HAP-1 (cell line): ENCODE measurements at regions not wholly inside any gene's neighbourhood (a gene's known extent, or its start where the extent isn't known, plus 50 kb on each side); places are given as distances from the start of the nearest gene placed in this dataset.
"Not testable (repeated sequence)": the region's sequence is repeated elsewhere in the genome, so short reads cannot be mapped to it uniquely, and the experiment has no call there.

Source experiments
- DNase-seq, 2 experiments: peaks; one replicate each; pipeline ENCODE4 v3.0.0-alpha.2; 2016 to 2020; ENCODE audit warnings: low spot score in 2 of 2
- H3K27me3 ChIP-seq: fragments of 250-450 bp; sonication (Bioruptor Pico); 2 replicates; pipeline ENCODE4 v1.5.1; 2020; ENCODE audit warnings: low read depth, mild to moderate bottlenecking, moderate library complexity
- H3K36me3 ChIP-seq: fragments of 250-450 bp; sonication (Bioruptor Pico); replicated peaks from 2 replicates; pipeline ENCODE4 v1.5.1; 2020; ENCODE audit warnings: mild to moderate bottlenecking
- H3K4me1 ChIP-seq: fragments of 250-450 bp; sonication (Bioruptor Pico); 2 replicates; pipeline ENCODE4 v1.5.1; 2020; ENCODE audit warnings: mild to moderate bottlenecking
- H3K4me3 ChIP-seq: fragments of 250-450 bp; sonication (Bioruptor Pico); 2 replicates; pipeline ENCODE4 v1.5.1; 2020; ENCODE audit warnings: mild to moderate bottlenecking, moderate library complexity
- H3K9me3 ChIP-seq: fragments of 250-450 bp; sonication (Bioruptor Pico); 2 replicates; pipeline ENCODE4 v1.5.1; 2020; ENCODE audit warnings: mild to moderate bottlenecking, moderate library complexity
- in situ Hi-C: fragments of 300-500 bp; cut with MboI; formaldehyde crosslinking; loops from 3 replicates; pipeline ENCODE4 v1.14.3; 2020; ENCODE audit warnings: low sequenced_read_pairs, inconsistent platforms, mixed read lengths

DNA sequence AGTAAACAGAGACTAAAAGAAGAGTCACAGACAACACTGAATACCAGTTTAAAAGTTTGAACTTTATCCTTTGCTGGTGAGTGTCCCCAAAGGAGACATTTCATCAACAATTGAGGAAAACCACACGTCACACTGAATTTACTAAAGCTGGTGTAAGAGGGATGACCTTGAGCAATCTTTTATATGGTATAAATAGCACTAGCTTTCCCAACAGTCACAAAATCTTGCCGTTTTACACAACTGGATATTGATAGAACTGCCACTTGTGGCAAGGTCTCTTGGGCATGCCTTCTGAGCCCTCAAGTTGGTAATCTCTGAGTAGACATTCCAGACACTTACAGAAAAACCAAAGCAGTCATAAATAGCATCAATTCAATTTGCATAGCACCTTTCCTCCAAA lies 311.5 kb upstream of the TARS1 start:
- no peaks in the 10 kb centered on the region for H3K4me1 ChIP-seq
- DNase-seq, result no peak
- in situ Hi-C loops, result no loop called here

DNA sequence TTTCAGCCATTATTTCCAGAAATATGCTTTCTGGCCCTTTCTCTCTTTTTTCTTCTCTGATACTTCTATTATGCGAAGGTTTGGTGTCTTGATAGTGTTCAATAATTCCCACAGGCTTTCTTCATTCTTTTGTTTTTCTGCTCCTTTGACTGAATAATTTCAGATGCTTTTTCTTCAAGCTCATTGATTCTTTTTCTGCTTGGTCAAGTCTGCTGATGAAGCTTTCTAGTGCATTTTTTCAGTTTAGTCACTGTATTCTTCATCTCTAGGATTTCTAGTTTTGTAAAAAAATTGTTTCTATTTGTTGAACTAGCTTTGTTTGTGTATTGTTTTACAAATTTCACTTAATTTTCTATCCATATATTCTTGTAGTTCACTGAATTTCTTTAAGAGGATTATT lies 304.0 kb upstream of the TARS1 start:
- H3K4me1 ChIP-seq, result no peaks in the 10 kb centered on the region
- no peak overlapping the region for H3K4me3 ChIP-seq
- no peak for DNase-seq
- in situ Hi-C loops, result no loop called here
- H3K36me3 ChIP-seq, result no peaks in the 10 kb centered on the region
- no peaks in the 10 kb centered on the region for H3K27me3 ChIP-seq
- no peaks in the 10 kb centered on the region for H3K9me3 ChIP-seq

More for the DNA sequence above, 311.5 kb upstream of the TARS1 start:
- Histone ChIP-seq H3K36me3 (no peaks in the 10 kb centered on the region), H3K4me3 (no peak overlapping the region), H3K9me3 (no peaks in the 10 kb centered on the region), H3K27me3 (no peaks in the 10 kb centered on the region)

DNA sequence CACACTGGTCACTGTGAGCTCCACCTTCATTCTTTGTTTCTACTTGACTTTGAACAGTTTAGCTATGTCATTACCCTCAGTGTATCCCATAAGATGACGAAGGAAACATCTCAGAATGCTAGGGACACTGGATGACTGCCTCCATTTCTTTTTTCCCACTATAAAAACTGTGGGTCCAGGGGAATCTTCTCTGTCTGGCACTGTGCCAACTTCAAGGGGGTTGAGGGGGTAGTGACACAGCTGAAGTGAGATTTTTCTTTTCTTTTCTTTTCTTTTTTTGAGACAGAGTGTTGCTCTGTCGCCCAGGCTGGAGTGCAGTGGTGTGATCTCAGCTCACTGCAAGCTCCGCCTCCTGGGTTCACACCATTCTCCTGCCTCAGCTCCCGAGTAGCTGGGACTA lies 302.6 kb upstream of the TARS1 start:
- H3K4me1 ChIP-seq, H3K9me3 ChIP-seq, DNase-seq, H3K36me3 ChIP-seq, H3K4me3 ChIP-seq, in situ Hi-C loops, H3K27me3 ChIP-seq: not testable (repeated sequence)

DNA sequence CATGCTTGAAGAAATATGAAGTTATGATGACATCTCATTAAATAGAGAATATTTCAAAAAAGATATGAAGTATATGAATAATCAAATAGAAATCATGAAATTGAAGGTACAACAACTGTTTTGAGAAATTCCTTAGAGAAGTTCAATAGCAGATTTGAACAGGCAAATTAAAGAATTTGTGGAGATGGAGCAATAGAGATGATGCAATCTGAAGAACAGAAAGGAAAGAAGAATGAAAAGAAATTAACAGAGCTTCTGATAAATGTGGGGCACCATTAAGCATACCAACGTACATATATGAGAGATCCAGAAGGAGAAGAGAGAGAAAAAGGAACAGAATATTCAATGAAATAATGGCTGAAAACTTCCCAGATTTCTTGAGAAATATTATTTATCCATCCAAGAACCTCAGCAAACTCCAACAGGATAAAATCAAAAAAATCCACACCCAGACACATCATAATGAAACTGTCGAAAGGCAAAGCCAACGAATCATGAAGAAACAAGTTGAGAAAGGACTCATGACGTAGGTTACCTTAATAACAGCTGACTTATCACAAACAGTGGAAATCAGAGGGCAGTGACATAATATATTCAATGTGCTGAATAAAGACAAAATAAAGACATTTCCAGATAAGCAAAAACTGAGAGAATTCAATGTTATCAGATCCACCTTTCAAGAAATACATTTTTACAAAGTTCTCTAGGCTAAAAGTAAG lies 297.2 kb upstream of the TARS1 start:
- DNase-seq, result no peak
- Histone ChIP-seq H3K4me3 (no peak overlapping the region), H3K9me3 (no peaks in the 10 kb centered on the region), H3K27me3 (no peaks in the 10 kb centered on the region), H3K4me1 (no peaks in the 10 kb centered on the region), H3K36me3 (no peaks in the 10 kb centered on the region)
- in situ Hi-C loops, result no loop called here

DNA sequence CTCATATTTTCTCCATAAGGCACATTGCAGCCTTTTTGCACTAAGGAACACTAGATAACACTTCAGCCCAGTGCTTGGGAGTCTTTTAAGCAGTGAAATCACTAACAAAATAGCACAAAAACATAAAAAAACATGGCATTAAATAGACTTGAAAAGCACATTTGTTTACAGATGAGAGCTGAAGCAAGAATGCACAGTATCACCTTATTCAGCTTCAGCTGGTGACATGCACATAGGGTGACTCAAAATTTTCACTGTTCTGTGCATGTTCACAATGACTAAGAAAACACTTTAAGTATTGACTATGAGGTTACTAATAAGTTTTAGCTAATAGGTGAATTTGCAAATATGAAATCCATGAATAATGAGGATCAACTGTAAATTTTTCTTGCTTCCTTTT lies 293.9 kb upstream of the TARS1 start:
- H3K4me1 ChIP-seq, result no peaks in the 10 kb centered on the region
- H3K4me3 ChIP-seq, result no peak overlapping the region
- H3K27me3 ChIP-seq, result 0 out of 2 replicates have a peak, but pooled peaks cover 2% of the 10 kb centered on the region
- H3K36me3 ChIP-seq, result no peaks in the 10 kb centered on the region
- no peaks in the 10 kb centered on the region for H3K9me3 ChIP-seq
- in situ Hi-C loops, result no loop called here
- DNase-seq, result no peak

DNA sequence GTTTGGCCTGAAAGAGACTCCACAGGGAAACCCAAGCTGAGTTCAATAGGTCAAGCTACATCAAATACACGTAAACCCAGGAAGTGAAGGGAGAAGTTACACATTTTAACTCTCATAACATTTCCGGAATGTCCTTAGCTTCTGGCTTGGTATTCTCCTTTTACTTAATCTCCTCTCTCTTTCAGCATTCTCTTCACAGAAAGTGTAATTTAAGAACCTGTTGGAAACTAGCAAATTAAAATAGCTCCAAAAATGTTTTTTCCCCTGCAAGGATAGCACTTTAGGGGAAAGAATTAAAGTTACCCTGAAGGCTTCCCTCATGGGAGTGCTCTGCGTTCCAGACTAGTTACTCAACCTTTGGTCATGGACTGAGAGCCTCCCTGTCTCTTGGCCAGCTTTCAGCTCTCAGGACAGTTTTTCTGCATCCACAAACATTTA lies 292.7 kb upstream of the TARS1 start:
- Histone ChIP-seq H3K4me3 (no peak overlapping the region), H3K36me3 (no peaks in the 10 kb centered on the region), H3K4me1 (no peaks in the 10 kb centered on the region), H3K27me3 (0 out of 2 replicates have a peak, but pooled peaks cover 2% of the 10 kb centered on the region), H3K9me3 (no peaks in the 10 kb centered on the region)
- no peak for DNase-seq
- in situ Hi-C loops, result no loop called here

DNA sequence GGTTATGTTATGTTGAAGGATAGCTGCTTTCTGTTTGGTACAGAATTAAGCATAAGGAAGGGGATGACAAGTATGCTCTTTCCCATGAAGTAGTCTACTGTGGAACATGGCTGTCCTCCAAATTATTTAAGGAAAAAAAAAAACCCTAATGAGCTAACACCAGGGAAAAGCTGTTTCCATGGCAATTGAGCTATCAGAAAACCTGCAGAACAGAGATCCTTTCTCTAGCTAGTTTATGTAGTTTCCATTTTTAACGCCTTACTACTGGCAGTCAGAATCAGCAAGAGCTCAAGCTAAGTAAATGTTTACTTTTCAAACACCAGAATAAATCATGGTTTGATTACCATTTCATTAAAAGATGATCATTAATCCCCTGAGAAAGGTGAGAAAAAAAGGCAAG lies 287.4 kb upstream of the TARS1 start:
- H3K4me1 ChIP-seq, result no peaks in the 10 kb centered on the region

DNA sequence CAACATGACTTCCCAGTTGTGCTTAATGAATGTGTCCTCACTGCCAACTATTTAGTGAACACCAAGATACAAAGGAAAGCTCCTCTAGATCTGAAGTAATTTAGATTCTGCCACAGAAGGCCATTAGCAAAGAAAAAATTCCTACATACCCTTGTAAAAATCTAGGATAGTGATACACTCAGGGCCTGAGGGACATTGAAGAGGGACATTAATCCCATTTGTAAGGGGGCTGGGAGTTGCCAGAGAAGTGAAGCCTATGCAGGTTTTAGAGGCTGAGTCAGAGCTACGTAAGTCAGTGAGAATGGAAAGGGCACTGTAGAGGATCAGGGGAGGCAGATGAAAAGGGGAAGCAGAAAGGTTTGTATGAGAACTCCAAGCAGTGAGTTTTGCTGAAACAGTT lies 286.9 kb upstream of the TARS1 start:
- no peaks in the 10 kb centered on the region for H3K9me3 ChIP-seq
- in situ Hi-C loops, result no loop called here
- 0 out of 2 replicates have a peak, but pooled peaks cover 2% of the 10 kb centered on the region for H3K27me3 ChIP-seq
- H3K4me3 ChIP-seq, result no peak overlapping the region
- DNase-seq, result no peak
- H3K4me1 ChIP-seq, result no peaks in the 10 kb centered on the region
- H3K36me3 ChIP-seq, result no peaks in the 10 kb centered on the region

More for the DNA sequence above, 287.4 kb upstream of the TARS1 start:
- no peaks in the 10 kb centered on the region for H3K36me3 ChIP-seq
- H3K9me3 ChIP-seq, result no peaks in the 10 kb centered on the region
- no peak for DNase-seq
- H3K27me3 ChIP-seq, result 0 out of 2 replicates have a peak, but pooled peaks cover 2% of the 10 kb centered on the region
- in situ Hi-C loops, result no loop called here
- H3K4me3 ChIP-seq, result no peak overlapping the region

DNA sequence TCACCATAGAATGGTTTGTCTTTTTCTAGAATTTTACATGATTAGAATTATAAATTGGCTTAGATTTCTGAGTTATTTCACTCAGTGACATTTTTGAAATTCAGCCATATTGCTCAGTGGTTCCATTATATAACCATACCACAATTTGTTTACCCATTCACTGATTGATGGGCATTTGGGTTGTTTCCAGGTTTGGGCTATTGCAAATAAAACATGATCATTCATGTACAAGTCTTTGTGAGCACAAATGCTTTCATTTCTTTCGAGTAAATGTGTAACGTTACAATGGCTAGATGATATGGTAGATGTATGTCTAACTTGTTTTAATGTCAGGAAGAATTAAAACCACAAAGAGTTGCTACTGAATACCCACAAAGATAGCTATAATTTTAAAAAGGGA lies 279.9 kb upstream of the TARS1 start:
- in situ Hi-C loops, result no loop called here
- DNase-seq, result no peak
- Histone ChIP-seq H3K36me3 (no peaks in the 10 kb centered on the region), H3K4me1 (no peaks in the 10 kb centered on the region), H3K27me3 (no peaks in the 10 kb centered on the region), H3K9me3 (no peaks in the 10 kb centered on the region), H3K4me3 (no peak overlapping the region)

DNA sequence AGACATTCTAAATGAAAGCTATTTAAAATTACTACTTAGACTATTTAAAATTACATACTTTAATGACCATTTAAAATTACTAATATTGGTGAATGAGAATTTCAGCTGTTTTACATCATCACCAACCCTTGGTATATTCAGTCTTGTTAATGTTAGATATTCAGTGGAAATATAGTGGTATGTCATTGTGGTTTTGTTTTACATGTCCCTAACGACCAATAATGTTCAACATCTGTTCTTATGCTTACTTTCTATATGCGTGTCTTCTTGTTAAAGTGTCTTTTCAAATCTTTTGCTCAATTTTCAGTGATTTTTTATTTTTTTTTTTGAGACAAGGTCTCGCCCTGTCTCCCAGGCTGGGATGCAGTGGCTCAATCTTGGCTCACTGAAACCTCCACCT lies 279.3 kb upstream of the TARS1 start:
- DNase-seq, result no peak
- H3K4me1 ChIP-seq, result no peaks in the 10 kb centered on the region
- no peaks in the 10 kb centered on the region for H3K27me3 ChIP-seq
- H3K9me3 ChIP-seq, result no peaks in the 10 kb centered on the region
- no peaks in the 10 kb centered on the region for H3K36me3 ChIP-seq
- in situ Hi-C loops, result no loop called here
- no peak overlapping the region for H3K4me3 ChIP-seq

DNA sequence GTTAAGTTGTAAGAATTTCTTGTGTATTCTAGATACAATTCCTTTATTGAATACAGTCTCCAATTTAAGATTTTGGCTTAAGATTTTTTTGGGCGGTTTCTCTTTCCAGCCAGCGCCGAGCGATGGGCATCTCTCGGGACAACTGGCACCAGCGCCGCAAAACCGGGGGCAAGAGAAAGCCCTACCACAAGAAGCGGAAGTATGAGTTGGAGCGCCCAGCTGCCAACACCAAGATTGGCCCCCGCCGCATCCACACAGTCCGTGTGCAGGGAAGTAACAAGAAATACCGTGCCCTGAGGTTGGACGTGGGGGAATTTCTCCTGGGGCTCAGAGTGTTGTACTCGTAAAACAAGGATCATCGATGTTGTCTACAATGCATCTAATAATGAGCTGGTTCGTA lies 278.7 kb upstream of the TARS1 start:
- DNase-seq, result no peak
- Histone ChIP-seq H3K27me3 (no peaks in the 10 kb centered on the region), H3K4me1 (no peaks in the 10 kb centered on the region), H3K36me3 (no peaks in the 10 kb centered on the region), H3K9me3 (no peaks in the 10 kb centered on the region), H3K4me3 (no peak overlapping the region)
- in situ Hi-C loops, result no loop called here

DNA sequence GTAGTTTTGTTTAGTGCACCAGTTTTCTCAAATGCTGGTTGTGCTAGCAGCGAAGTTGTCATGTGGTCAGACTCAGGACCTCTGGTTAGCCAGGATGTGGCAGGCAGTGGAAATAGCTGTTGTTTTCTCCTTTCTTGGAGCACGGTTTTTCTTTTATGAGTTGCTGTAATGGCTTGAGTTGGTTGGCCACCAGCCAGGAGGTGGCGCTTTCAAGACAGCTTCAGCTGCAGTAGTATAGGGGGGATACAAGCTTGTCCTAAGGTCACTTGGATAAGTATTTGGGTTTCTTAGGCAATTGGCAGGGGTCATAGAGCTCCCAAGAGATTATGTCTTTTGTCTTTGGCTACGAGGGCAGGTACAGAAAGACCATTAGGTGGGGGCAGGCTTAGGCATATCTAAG lies 274.2 kb upstream of the TARS1 start:
- no peaks in the 10 kb centered on the region for H3K9me3 ChIP-seq
- in situ Hi-C loops, result no loop called here
- H3K4me1 ChIP-seq, result no peaks in the 10 kb centered on the region
- no peak overlapping the region for H3K4me3 ChIP-seq
- no peaks in the 10 kb centered on the region for H3K27me3 ChIP-seq
- no peaks in the 10 kb centered on the region for H3K36me3 ChIP-seq
- peak in 1 of 2 experiments; percentile 32 for DNase-seq

DNA sequence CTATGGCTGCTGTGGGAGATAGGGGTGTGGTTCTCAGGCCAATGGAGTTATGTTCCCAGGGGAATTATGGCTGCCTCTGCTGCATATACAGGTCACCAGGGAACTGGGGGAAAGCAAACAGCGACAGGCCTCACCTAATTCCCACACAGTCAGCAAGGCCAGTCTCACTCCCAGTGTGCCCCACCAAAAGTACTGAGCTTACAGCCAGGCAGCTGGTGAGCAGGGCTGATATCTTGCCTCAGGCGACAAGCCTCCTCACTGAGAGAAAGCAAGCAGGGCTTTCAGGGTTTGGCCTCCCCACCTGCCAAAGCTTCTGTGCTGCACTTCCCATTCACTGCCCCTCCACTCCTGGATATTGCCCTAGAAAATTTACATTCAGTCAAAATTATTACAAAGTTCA lies 273.8 kb upstream of the TARS1 start:
- in situ Hi-C loops, result no loop called here
- H3K4me3 ChIP-seq, result no peak overlapping the region
- H3K9me3 ChIP-seq, result no peaks in the 10 kb centered on the region
- H3K4me1 ChIP-seq, result no peaks in the 10 kb centered on the region
- no peaks in the 10 kb centered on the region for H3K27me3 ChIP-seq
- no peak for DNase-seq
- no peaks in the 10 kb centered on the region for H3K36me3 ChIP-seq

DNA sequence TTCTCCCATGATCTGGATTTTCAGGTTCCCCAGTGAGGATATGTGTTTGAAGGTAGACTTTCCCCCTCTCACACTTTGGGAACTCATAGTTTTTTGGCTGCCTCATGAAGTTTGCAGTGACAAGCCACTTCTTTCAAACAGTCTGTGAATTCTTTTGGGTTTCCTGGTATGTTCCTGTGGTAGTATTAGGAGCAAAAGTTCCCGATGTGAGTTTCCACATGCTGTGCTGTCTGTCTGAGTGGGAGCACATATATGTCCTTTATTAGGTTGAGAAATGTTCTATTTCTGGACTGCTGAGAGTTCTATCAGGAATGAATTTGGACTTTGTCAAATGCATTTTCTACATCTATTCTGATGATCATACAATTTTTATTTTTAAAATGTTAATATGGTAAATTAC lies 273.2 kb upstream of the TARS1 start:
- no peaks in the 10 kb centered on the region for H3K9me3 ChIP-seq
- no peak overlapping the region for H3K4me3 ChIP-seq
- H3K36me3 ChIP-seq, result no peaks in the 10 kb centered on the region
- H3K27me3 ChIP-seq, result no peaks in the 10 kb centered on the region
- H3K4me1 ChIP-seq, result no peaks in the 10 kb centered on the region
- DNase-seq, result no peak
- in situ Hi-C loops, result no loop called here

DNA sequence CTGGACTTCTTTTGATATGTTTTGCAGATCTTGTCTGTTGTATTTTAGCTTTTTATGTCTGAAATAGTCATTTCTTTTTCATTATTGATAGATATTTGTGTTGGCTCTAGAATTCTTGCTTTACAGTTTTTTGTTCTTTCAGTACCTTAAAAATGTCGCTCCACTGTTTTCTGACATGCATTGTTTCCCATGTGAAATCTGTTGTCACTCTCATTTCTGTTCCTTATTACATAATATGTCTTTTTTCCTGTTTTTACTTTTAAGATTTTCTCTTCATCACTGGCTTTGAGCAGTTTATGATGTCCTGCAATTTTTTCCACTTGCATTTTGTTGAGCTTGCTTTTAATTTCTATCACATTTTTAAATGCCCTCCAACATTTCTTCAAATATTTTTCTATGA lies 270.4 kb upstream of the TARS1 start:
- Histone ChIP-seq H3K4me1 (no peaks in the 10 kb centered on the region), H3K9me3 (no peaks in the 10 kb centered on the region), H3K4me3 (no peak overlapping the region), H3K27me3 (no peaks in the 10 kb centered on the region), H3K36me3 (no peaks in the 10 kb centered on the region)
- in situ Hi-C loops, result no loop called here
- no peak for DNase-seq
